HCT116 (cell line): ENCODE measurements at regions not wholly inside any gene's neighbourhood (a gene's known extent, or its start where the extent isn't known, plus 50 kb on each side); places are given as distances from the start of the nearest gene placed in this dataset.

ENCODE experiments used
- ATAC-seq: fragments of 200-7000 bp; cut with Tn5 transposase; 2 replicates; pipeline ENCODE4 v1.9.1; 2020; ENCODE audit warnings: mild to moderate bottlenecking, moderate library complexity
- BruUV-seq: library from RNA; stranded (reverse); fragments of 400-500 nt; replicated peaks from 2 replicates; lab custom pipeline; 2021; lab: Mats Ljungman, UMichigan
- CTCF ChIA-PET: fragments of 300-600 bp; sonication (Branson Sonifier 250); formaldehyde crosslinking; loops from one replicate; lab custom pipeline; 2021; ENCODE audit warnings: antibody characterized with exemption; lab: Charles Lee
- POLR2A ChIA-PET: fragments of 300-600, 350-600 bp; sonication (Branson Sonifier 250); formaldehyde crosslinking; loops from one replicate; lab custom pipeline; 2021; ENCODE audit warnings: antibody characterized with exemption; lab: Charles Lee
- RAD21 ChIA-PET, 2 experiments: fragments of 300-600 bp; sonication (Branson Sonifier 250); formaldehyde crosslinking; loops; one replicate each; lab custom pipeline; 2023; ENCODE audit warnings: low total read pairs in 2 of 2; ENCODE audit not compliant: uncharacterized antibody in 2 of 2, unreplicated experiment in 2 of 2, low non-redundant PET in 1 of 2; lab: Charles Lee
- DNase-seq: peaks from one replicate; pipeline ENCODE4 v3.0.0-alpha.2; 2010; ENCODE audit warnings: low read depth, low spot score
- H2AFZ ChIP-seq: fragments of 200-600 bp; shearing (Covaris generic), sonication (generic); 2 replicates; pipeline ENCODE4 v1.6.1; 2017; ENCODE audit warnings: low read depth, mixed run types, mixed read lengths, antibody characterized with exemption, low read length; ENCODE audit not compliant: poor library complexity, severe bottlenecking
- H3K27ac ChIP-seq: 2 replicates; pipeline ENCODE4 v1.5.1; 2012; ENCODE audit warnings: low read depth, low read length
- H3K27me3 ChIP-seq: fragments of 200-600 bp; sonication (generic); 2 replicates; pipeline ENCODE4 v1.6.1; 2016; ENCODE audit warnings: mixed run types, low read length, mixed read lengths; ENCODE audit not compliant: insufficient read depth
- H3K36me3 ChIP-seq, 2 experiments: fragments of 200-500 bp in 1 of 2; fragments of 200-600 bp in 1 of 2; sonication (Bioruptor generic) in 1 of 2; sonication (generic) in 1 of 2; 2 replicates each; pipeline versions ENCODE4 v1.5.1 to v1.6.1; 2014 to 2016; ENCODE audit warnings: low read length in 2 of 2, inconsistent platforms in 1 of 2, mixed read lengths in 1 of 2, mixed run types in 1 of 2; ENCODE audit not compliant: insufficient read depth in 2 of 2, control insufficient read depth in 1 of 2
- H3K4me1 ChIP-seq, 2 experiments: fragments of 200-600 bp in 1 of 2; sonication (generic) in 1 of 2; 2 replicates each; pipeline versions ENCODE4 v1.5.1 to v1.6.1; 2012 to 2017; ENCODE audit warnings: low read length in 2 of 2, inconsistent platforms in 1 of 2, mild to moderate bottlenecking in 1 of 2, mixed read lengths in 1 of 2, mixed run types in 1 of 2, moderate library complexity in 1 of 2; ENCODE audit not compliant: insufficient read depth in 2 of 2, control insufficient read depth in 1 of 2
- H3K4me2 ChIP-seq: fragments of 200-600 bp; sonication (generic); 2 replicates; pipeline ENCODE4 v1.6.1; 2017; ENCODE audit warnings: mixed run types, low read length, mixed read lengths
- H3K4me3 ChIP-seq, 2 experiments: fragments of 200-600 bp in 1 of 2; sonication (generic) in 1 of 2; replicated peaks in 1 of 2; 2 replicates each; pipeline ENCODE4 v1.5.1; 2011 to 2016; ENCODE audit warnings: low read length in 2 of 2, control low read depth in 1 of 2, low read depth in 1 of 2, mild to moderate bottlenecking in 1 of 2, mixed read lengths in 1 of 2, mixed run types in 1 of 2
- H3K79me2 ChIP-seq: fragments of 200-600 bp; sonication (generic); 2 replicates; pipeline ENCODE4 v1.6.1; 2017; ENCODE audit warnings: mild to moderate bottlenecking, mixed run types, low read length, moderate library complexity, mixed read lengths; ENCODE audit not compliant: insufficient read depth
- H3K9ac ChIP-seq: fragments of 200-600 bp; sonication (generic); 2 replicates; pipeline ENCODE4 v1.6.1; 2016; ENCODE audit warnings: low read length, mixed read lengths
- H3K9me2 ChIP-seq: fragments of 200-600 bp; sonication (generic), shearing (Covaris generic); 2 replicates; pipeline ENCODE4 v1.6.1; 2017; ENCODE audit warnings: mixed run types, mild to moderate bottlenecking, moderate library complexity; ENCODE audit not compliant: insufficient read depth
- H3K9me3 ChIP-seq, 2 experiments: fragments of 200-500 bp in 1 of 2; fragments of 200-600 bp in 1 of 2; sonication (Bioruptor generic) in 1 of 2; sonication (generic) in 1 of 2; 2 replicates each; pipeline ENCODE4 v1.6.1; 2014 to 2017; ENCODE audit warnings: low read length in 2 of 2, mixed read lengths in 2 of 2, inconsistent platforms in 1 of 2, low read depth in 1 of 2, mild to moderate bottlenecking in 1 of 2, mixed run types in 1 of 2, moderate library complexity in 1 of 2; ENCODE audit not compliant: control insufficient read depth in 1 of 2, insufficient read depth in 1 of 2
- H4K20me1 ChIP-seq: fragments of 200-600 bp; sonication (generic), shearing (Covaris generic); 2 replicates; pipeline ENCODE4 v1.6.1; 2017; ENCODE audit warnings: mixed run types, mild to moderate bottlenecking, moderate library complexity; ENCODE audit not compliant: insufficient read depth
- CTCF ChIP-seq, 3 experiments: fragments of 200-600 bp in 1 of 3; sonication (generic) in 1 of 3; IDR thresholded peaks in 2 of 3; conservative IDR thresholded peaks in 1 of 3; 2 replicates each; pipeline ENCODE4 v1.5.1; 2012 to 2017; ENCODE audit warnings: low read depth in 2 of 3, low read length in 2 of 3, antibody characterized with exemption in 1 of 3, borderline replicate concordance in 1 of 3, control low read depth in 1 of 3, mild to moderate bottlenecking in 1 of 3, mixed read lengths in 1 of 3, mixed run types in 1 of 3, moderate library complexity in 1 of 3; ENCODE audit not compliant: insufficient read depth in 1 of 3
- ELF1 ChIP-seq: IDR thresholded peaks from 2 replicates; pipeline ENCODE4 v1.6.1; 2012; ENCODE audit warnings: low read depth, borderline replicate concordance
- EZH2 ChIP-seq: fragments of 200-600 bp; sonication (generic); IDR thresholded peaks from 2 replicates; pipeline ENCODE4 v1.6.1; 2017; ENCODE audit warnings: antibody characterized with exemption, mixed run types
- EZH2phosphoT487 ChIP-seq: fragments of 200-600 bp; IDR thresholded peaks from 2 replicates; pipeline ENCODE4 v1.6.1; 2018; ENCODE audit warnings: antibody characterized with exemption, borderline replicate concordance
- FOSL1 ChIP-seq: IDR thresholded peaks from 2 replicates; pipeline ENCODE4 v1.6.1; 2012; ENCODE audit warnings: low read depth
- JUND ChIP-seq: IDR thresholded peaks from 2 replicates; pipeline ENCODE4 v1.6.1; 2012
- MAX ChIP-seq: IDR thresholded peaks from 2 replicates; pipeline ENCODE4 v1.6.1; 2012
- POLR2A ChIP-seq: IDR thresholded peaks from 2 replicates; pipeline ENCODE4 v1.7.0; 2011; ENCODE audit warnings: borderline replicate concordance; ENCODE audit not compliant: insufficient read depth, insufficient read length; ENCODE audit errors: extremely low read depth
- POLR2AphosphoS5 ChIP-seq: IDR thresholded peaks from 2 replicates; pipeline ENCODE4 v1.6.1; 2011; ENCODE audit warnings: mild to moderate bottlenecking, low read depth, low read length, moderate library complexity
- RAD21 ChIP-seq: IDR thresholded peaks from 2 replicates; pipeline ENCODE4 v1.6.1; 2012; ENCODE audit warnings: low read depth, mild to moderate bottlenecking
- REST ChIP-seq: IDR thresholded peaks from 2 replicates; pipeline ENCODE4 v1.6.1; 2012; ENCODE audit warnings: low read depth
- SIN3A ChIP-seq: IDR thresholded peaks from 2 replicates; pipeline ENCODE4 v1.6.1; 2012; ENCODE audit warnings: low read depth
- TCF7L2 ChIP-seq: IDR thresholded peaks from 2 replicates; pipeline ENCODE4 v1.7.0; 2011; ENCODE audit warnings: borderline replicate concordance, inconsistent platforms; ENCODE audit not compliant: insufficient read depth, insufficient read length; ENCODE audit errors: extremely low read depth
- ZBTB33 ChIP-seq: IDR thresholded peaks from 2 replicates; pipeline ENCODE4 v1.6.1; 2011; ENCODE audit warnings: mild to moderate bottlenecking, low read length, moderate library complexity; ENCODE audit not compliant: insufficient replicate concordance; ENCODE audit errors: extremely low read depth
- ZFX ChIP-seq: fragments of 450-650 bp; IDR thresholded peaks from 2 replicates; pipeline ENCODE4 v1.6.1; 2017
- ZNF274 ChIP-seq: fragments of 200-500 bp; sonication (Bioruptor generic); IDR thresholded peaks from 2 replicates; pipeline ENCODE4 v1.6.1; 2014; ENCODE audit warnings: mild to moderate bottlenecking, low read depth, low read length, inconsistent platforms
- intact Hi-C: fragments of 100-400 bp; cut with micrococcal nuclease; formaldehyde crosslinking; loops from 2 replicates; pipeline ENCODE4 v1.10.0; 2022

- BruUV-seq, result no TSS peak
- Histone ChIP-seq H4K20me1 (no peaks in the 10 kb centered on the region), H3K27ac (no peak overlapping the region), H3K79me2 (no peaks in the 10 kb centered on the region), H3K27me3 (no peaks in the 10 kb centered on the region)
- CTCF ChIA-PET, result no interaction called here
- DNase-seq, result no peak
- TF ChIP-seq EZH2phosphoT487 (no peak), MAX (no peak), REST (no peak), TCF7L2 (no peak), POLR2AphosphoS5 (no peak), ELF1 (no peak), ZNF274 (no peak), CTCF (IDR thresholded peaks at IDR 0.05 in 2 of 3, conservative IDR thresholded peaks at IDR 0.05 in 1 of 3; ENCODE audit: borderline replicate concordance in 1 of 3, insufficient read depth in 1 of 3, low read depth in 2 of 3, low read length in 2 of 3) (no peak), ZBTB33 (no peak), ZFX (no peak), POLR2A (no peak), FOSL1 (no peak), RAD21 (no peak), EZH2 (no peak), SIN3A (no peak), JUND (no peak)
- TF ChIP-seq, all 23 proteins: peak for 0
- Histone ChIP-seq H3K4me2 (peak overlapping the region; percentile 22; the same call in 1 of the 2 replicates), H3K36me3 (no peaks in the 10 kb centered on the region), H3K4me3 (no peak overlapping the region), H3K9me3 (no peaks in the 10 kb centered on the region), H3K4me1 (peaks cover 9 to 17% of the 10 kb centered on the region in 2 experiments; a peak in 3 of 4 replicates), H3K9ac (no peak overlapping the region), H3K9me2 (no peaks in the 10 kb centered on the region), H2AFZ (no peak overlapping the region)
- ATAC-seq, result peak; percentile 58
- POLR2A ChIA-PET, result no interaction called here
- intact Hi-C loops, result no loop called here
- RAD21 ChIA-PET, result no interaction called here
These were observed 74.5 kb upstream of the CALM2 start for GRCh38 chr2:47250586-47251403.
